NCI-H510A treated with DMSO at 0.1 percent for 48 hours (cell line): ENCODE measurements at regions not wholly inside any gene's neighbourhood (a gene's known extent, or its start where the extent isn't known, plus 50 kb on each side); places are given as distances from the start of the nearest gene placed in this dataset.

Experiments used
- DNase-seq: peaks from one replicate; lab custom pipeline; 2025; lab: John Stamatoyannopoulos, UW

GRCh38 chr20:7708782-7709181 lies 231.5 kb downstream of the HAO1 start:
- no peak for DNase-seq

- DNase-seq, result peak; percentile 80
Observed at GRCh38 chr20:7710440-7710839, 229.8 kb downstream of the HAO1 start.

- DNase-seq, result no peak
Observed at GRCh38 chr20:7712661-7713060, 227.6 kb downstream of the HAO1 start.

GRCh38 chr20:7714549-7714948 lies 225.7 kb downstream of the HAO1 start:
- no peak for DNase-seq

GRCh38 chr20:7716286-7716972 lies 223.8 kb downstream of the HAO1 start:
- DNase-seq, result peak; percentile 39

- DNase-seq, result no peak
Observed at GRCh38 chr20:7722564-7722963, 217.7 kb downstream of the HAO1 start.

GRCh38 chr20:7723284-7723683 lies 217.0 kb downstream of the HAO1 start:
- no peak for DNase-seq

GRCh38 chr20:7728338-7728737 lies 211.9 kb downstream of the HAO1 start:
- DNase-seq, result no peak

GRCh38 chr20:7734216-7734615 lies 206.0 kb downstream of the HAO1 start:
- no peak for DNase-seq

GRCh38 chr20:7736336-7736735 lies 203.9 kb downstream of the HAO1 start:
- no peak for DNase-seq

- DNase-seq, result no peak
Observed at GRCh38 chr20:7741866-7742265, 198.4 kb downstream of the HAO1 start.

GRCh38 chr20:7742479-7742878 lies 197.8 kb downstream of the HAO1 start:
- peak; percentile 67 for DNase-seq

- DNase-seq, result no peak
Observed at GRCh38 chr20:7744411-7744810, 195.8 kb downstream of the HAO1 start.

GRCh38 chr20:7748624-7749023 lies 191.6 kb downstream of the HAO1 start:
- DNase-seq, result no peak

- DNase-seq, result no peak
Observed at GRCh38 chr20:7754102-7754501, 186.2 kb downstream of the HAO1 start.

GRCh38 chr20:7758406-7758805 lies 181.9 kb downstream of the HAO1 start:
- DNase-seq, result no peak

- DNase-seq, result no peak
Observed at GRCh38 chr20:7760247-7761031, 179.8 kb downstream of the HAO1 start.

GRCh38 chr20:7765221-7765620 lies 175.0 kb downstream of the HAO1 start:
- DNase-seq, result no peak

- DNase-seq, result peak; percentile 94
Observed at GRCh38 chr20:7770046-7770445, 170.2 kb downstream of the HAO1 start.

GRCh38 chr20:7770578-7770977 lies 169.7 kb downstream of the HAO1 start:
- DNase-seq, result peak; percentile 98

- peak; percentile 70 for DNase-seq
Observed at GRCh38 chr20:7772371-7772770, 167.9 kb downstream of the HAO1 start.

GRCh38 chr20:7773511-7773910 lies 166.7 kb downstream of the HAO1 start:
- DNase-seq, result no peak

- DNase-seq, result peak; percentile 51
Observed at GRCh38 chr20:7775072-7775471, 165.2 kb downstream of the HAO1 start.

GRCh38 chr20:7776148-7776547 lies 164.1 kb downstream of the HAO1 start:
- no peak for DNase-seq
